ENCODE measurements at regions not wholly inside any gene's neighbourhood (a gene's known extent, or its start where the extent isn't known, plus 50 kb on each side); places are given as distances from the start of the nearest gene placed in this dataset.
"Not testable (repeated sequence)": the region's sequence is repeated elsewhere in the genome, so short reads cannot be mapped to it uniquely, and the experiment has no call there.

DNA sequence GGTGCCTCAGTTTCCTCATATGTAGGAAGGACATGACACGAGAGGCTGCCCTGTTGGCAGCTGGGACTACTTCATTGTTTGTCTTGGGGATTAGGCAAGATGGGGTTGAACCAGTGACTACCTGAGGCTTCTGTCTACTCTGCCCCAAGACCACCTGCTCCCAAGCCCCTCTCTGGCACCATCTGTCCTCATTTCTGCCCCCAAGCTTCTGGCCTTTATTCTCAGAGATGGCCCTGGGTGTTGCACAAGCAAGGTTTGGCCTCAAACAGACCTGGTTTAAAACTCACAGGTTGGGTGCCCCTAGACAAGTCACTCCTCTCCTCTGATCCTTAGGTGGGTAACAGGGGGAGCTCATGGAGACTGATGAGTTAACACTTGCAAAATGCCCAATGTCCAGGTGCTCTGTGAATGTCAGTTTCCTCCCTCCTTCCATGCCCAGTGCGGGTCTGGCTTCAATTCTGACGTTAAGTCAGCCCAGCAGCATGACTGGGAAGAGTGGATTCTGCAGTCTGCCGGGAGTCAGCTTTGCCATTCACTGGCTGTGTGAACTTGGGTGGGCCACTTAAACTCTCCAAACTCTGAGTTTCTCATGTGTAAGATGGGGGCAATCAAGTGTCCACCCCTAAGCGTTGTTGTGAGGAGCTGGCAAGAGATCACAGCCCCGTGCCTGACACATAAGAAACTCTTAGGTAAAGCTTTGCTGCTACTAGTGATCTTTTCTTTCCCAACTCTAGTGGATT is 84.5 kb upstream of the TOX2 start:
- no peak overlapping the region for H3K4me3 ChIP-seq (ENCODE audit: severe bottlenecking)
- DNase-seq (ENCODE audit: low spot score) (peak; percentile 59), ATAC-seq (ENCODE audit: low read depth) (no peak)
- no peak overlapping the region for H3K27ac ChIP-seq (ENCODE audit: poor library complexity, severe bottlenecking)
- TF ChIP-seq, protein P1, sequence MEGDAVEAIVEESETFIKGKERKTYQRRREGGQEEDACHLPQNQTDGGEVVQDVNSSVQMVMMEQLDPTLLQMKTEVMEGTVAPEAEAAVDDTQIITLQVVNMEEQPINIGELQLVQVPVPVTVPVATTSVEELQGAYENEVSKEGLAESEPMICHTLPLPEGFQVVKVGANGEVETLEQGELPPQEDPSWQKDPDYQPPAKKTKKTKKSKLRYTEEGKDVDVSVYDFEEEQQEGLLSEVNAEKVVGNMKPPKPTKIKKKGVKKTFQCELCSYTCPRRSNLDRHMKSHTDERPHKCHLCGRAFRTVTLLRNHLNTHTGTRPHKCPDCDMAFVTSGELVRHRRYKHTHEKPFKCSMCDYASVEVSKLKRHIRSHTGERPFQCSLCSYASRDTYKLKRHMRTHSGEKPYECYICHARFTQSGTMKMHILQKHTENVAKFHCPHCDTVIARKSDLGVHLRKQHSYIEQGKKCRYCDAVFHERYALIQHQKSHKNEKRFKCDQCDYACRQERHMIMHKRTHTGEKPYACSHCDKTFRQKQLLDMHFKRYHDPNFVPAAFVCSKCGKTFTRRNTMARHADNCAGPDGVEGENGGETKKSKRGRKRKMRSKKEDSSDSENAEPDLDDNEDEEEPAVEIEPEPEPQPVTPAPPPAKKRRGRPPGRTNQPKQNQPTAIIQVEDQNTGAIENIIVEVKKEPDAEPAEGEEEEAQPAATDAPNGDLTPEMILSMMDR (IDR thresholded peaks at IDR 0.05; ENCODE audit: poor library complexity, severe bottlenecking): no peak
- H3K36me3 ChIP-seq (ENCODE audit: low read depth): no peaks in the 10 kb centered on the region
- H3K27me3 ChIP-seq (ENCODE audit: insufficient read depth, poor library complexity, severe bottlenecking): no peaks in the 10 kb centered on the region
- no peaks in the 10 kb centered on the region for H3K9me3 ChIP-seq (ENCODE audit: severe bottlenecking)
- H3K4me1 ChIP-seq (ENCODE audit: insufficient read depth, poor library complexity, severe bottlenecking): no peaks in the 10 kb centered on the region

DNA sequence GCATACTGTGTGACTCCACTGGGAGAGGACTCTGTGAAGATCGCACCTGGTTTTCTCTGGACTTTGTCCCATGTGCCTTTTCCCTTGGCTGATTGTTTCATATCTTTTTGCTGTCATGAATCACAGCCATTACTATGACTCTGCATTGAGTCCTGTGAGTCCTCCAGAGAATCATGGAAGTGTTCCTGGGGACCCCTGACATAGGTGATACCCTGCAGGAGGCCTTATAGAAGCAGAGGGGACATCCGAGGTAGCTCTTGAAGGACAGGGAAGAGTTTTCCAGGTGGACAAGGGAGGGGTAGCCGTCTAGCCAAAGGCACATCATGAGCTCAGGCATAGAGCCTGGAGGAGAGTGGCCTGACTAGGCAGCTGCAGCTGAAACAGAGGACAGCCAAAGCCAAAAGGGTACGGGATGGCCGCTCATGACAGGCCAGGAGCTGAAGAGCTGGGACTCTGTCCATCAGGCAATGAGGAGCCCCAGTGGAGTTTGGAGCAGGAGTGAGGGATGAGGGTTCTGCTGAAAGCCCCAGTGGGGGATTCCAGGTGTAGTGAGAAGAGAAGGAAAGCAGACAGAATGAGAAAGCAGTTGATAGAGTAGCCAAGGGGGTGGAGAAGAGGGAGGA is 86.6 kb upstream of the TOX2 start:
- Histone ChIP-seq H3K27me3 (ENCODE audit: insufficient read depth, poor library complexity, severe bottlenecking) (no peaks in the 10 kb centered on the region), H3K9me3 (ENCODE audit: severe bottlenecking) (no peaks in the 10 kb centered on the region), H3K27ac (ENCODE audit: poor library complexity, severe bottlenecking) (no peak overlapping the region), H3K4me1 (ENCODE audit: insufficient read depth, poor library complexity, severe bottlenecking) (no peaks in the 10 kb centered on the region), H3K36me3 (ENCODE audit: low read depth) (no peaks in the 10 kb centered on the region), H3K4me3 (ENCODE audit: severe bottlenecking) (no peak overlapping the region)
- TF ChIP-seq, protein P1 (IDR thresholded peaks at IDR 0.05; ENCODE audit: poor library complexity, severe bottlenecking): no peak
- ATAC-seq (ENCODE audit: low read depth) (no peak), DNase-seq (ENCODE audit: low spot score) (peak; percentile 64)

DNA sequence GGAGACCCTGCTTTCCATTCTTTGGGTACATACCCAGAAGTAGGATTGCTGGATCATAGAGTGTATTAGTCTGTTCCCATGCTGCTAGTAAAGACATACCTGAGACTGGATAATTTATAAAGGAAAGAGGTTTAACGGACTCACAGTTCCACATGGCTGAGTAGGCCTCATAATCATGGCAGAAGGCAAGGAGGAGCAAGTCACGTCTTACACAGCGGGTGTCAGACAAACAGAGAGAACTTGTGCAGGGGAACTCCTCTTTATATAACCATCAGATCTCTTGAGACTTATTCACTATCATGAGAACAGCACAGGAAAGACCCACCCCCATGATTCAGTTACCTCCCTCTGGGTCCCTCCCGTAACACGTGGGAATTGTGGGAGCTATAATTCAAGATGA is 87.7 kb upstream of the TOX2 start:
- not testable (repeated sequence) for H3K36me3 ChIP-seq (ENCODE audit: low read depth); H3K27ac ChIP-seq (ENCODE audit: poor library complexity, severe bottlenecking); ATAC-seq (ENCODE audit: low read depth); H3K4me1 ChIP-seq (ENCODE audit: insufficient read depth, poor library complexity, severe bottlenecking); H3K27me3 ChIP-seq (ENCODE audit: insufficient read depth, poor library complexity, severe bottlenecking); H3K4me3 ChIP-seq (ENCODE audit: severe bottlenecking); DNase-seq (ENCODE audit: low spot score); H3K9me3 ChIP-seq (ENCODE audit: severe bottlenecking)

DNA sequence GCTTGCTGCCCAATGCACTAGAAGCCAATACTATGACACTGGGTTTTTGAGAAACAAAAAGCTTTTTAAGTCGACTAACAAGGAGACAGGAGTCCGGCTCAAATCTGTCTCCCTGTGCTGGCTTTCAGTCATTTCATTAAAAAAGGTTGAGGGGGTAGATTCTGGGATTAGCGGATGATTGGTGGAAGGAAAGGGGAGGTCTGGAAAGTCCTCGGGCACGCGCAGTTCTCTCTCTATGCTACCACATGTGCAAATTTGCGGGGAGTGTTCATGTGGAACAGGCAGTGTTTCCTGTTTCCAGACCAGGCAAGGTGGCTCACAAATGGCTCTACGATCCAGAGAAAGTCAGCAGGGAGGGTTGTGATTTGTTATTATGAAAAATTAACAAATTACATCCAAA is 89.1 kb upstream of the TOX2 start:
- ATAC-seq (ENCODE audit: low read depth): no peak
- TF ChIP-seq, protein P1 (IDR thresholded peaks at IDR 0.05; ENCODE audit: poor library complexity, severe bottlenecking): no peak
- Histone ChIP-seq H3K27ac (ENCODE audit: poor library complexity, severe bottlenecking) (no peak overlapping the region), H3K4me3 (ENCODE audit: severe bottlenecking) (no peak overlapping the region), H3K36me3 (ENCODE audit: low read depth) (no peaks in the 10 kb centered on the region), H3K9me3 (ENCODE audit: severe bottlenecking) (no peaks in the 10 kb centered on the region), H3K27me3 (ENCODE audit: insufficient read depth, poor library complexity, severe bottlenecking) (no peaks in the 10 kb centered on the region), H3K4me1 (ENCODE audit: insufficient read depth, poor library complexity, severe bottlenecking) (peaks cover 19% of the 10 kb centered on the region)
- DNase-seq (ENCODE audit: low spot score): peak; percentile 32

DNA sequence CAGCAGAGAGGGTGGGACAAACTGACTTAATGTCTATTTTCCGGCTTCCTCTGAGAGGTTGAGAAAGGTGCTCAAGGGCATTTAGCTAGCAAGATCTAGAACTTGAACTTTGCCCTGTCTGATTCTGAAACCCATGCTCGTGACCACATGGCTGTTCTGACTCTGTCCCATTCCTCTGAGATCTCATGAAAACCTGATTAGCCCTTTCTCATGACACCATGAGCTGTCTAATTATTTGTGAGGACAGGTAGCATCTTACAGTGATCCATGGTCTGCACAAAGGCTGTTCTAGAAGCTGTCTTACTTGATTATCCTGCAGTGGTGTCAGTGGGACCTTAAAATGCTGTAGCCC is 89.6 kb upstream of the TOX2 start:
- ATAC-seq (ENCODE audit: low read depth) (no peak), DNase-seq (ENCODE audit: low spot score) (no peak)
- no peaks in the 10 kb centered on the region for H3K9me3 ChIP-seq (ENCODE audit: severe bottlenecking)
- TF ChIP-seq, protein P1 (IDR thresholded peaks at IDR 0.05; ENCODE audit: poor library complexity, severe bottlenecking): no peak
- H3K27me3 ChIP-seq (ENCODE audit: insufficient read depth, poor library complexity, severe bottlenecking): no peaks in the 10 kb centered on the region
- H3K4me3 ChIP-seq (ENCODE audit: severe bottlenecking): no peak overlapping the region
- H3K36me3 ChIP-seq (ENCODE audit: low read depth): no peaks in the 10 kb centered on the region
- peaks cover 20% of the 10 kb centered on the region for H3K4me1 ChIP-seq (ENCODE audit: insufficient read depth, poor library complexity, severe bottlenecking)
- H3K27ac ChIP-seq (ENCODE audit: poor library complexity, severe bottlenecking): no peak overlapping the region
